T follicular helper cell (primary cell): ENCODE measurements at regions not wholly inside any gene's neighbourhood (a gene's known extent, or its start where the extent isn't known, plus 50 kb on each side); places are given as distances from the start of the nearest gene placed in this dataset.

Source experiments
- DNase-seq: peaks from one replicate; pipeline ENCODE4 v3.0.0-alpha.2; 2020; ENCODE audit warnings: low read depth

- no peak for DNase-seq
These were observed 463.1 kb upstream of the ARHGEF26 start for GRCh38 chr3:153658136-153658535.

DNA sequence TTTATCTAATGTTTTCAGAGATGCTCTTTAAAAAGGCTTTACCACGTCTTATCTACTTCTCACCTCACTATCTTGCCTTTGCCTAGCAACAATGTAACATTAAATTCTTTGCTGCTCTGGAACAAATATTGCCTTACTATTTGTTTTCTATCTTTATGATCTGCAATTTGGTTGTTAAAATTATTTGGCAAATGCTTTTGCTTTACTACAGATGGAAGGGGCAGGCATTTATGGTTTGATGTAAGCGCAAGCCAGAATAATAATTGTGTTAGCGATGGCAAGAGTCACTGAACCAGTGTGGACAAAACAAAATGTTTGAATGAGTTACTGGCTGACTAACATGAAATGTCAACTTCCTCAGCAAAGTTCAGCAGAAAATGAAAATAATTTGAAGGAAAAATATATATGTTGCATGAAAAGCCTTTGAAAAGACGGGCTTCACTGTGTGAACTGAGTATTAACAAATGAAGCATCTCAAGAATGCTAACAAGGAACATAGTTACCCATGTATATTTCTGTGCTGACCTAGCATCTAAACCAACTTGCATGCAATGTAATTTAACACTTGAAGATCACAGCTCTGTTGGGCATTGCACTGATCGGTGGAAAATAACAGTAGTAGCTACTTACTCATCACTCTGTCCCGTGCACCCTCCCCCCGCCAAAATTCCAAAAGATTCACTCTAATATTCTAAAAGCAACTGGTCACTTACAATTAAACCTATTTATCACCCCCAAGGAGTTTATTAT is 454.0 kb upstream of the ARHGEF26 start:
- DNase-seq: no peak

DNA sequence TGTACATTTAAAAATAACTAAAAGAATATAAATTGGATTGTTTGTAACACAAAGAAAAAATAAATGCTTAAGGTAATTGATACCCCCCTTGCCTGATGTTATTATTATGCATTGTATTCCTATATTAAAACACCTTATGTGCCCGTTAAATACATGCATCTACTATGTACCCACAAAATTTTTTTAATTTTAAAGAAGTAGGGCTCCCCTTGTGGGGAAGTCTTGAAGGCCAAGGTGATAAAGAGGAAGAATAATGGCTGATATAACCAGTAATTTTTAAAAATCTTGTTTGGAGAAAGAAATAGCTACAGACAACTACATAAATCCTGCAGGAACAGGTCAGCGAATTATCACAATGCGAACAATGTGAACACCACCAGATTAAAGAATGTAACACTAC is 451.7 kb upstream of the ARHGEF26 start:
- DNase-seq: no peak

DNA sequence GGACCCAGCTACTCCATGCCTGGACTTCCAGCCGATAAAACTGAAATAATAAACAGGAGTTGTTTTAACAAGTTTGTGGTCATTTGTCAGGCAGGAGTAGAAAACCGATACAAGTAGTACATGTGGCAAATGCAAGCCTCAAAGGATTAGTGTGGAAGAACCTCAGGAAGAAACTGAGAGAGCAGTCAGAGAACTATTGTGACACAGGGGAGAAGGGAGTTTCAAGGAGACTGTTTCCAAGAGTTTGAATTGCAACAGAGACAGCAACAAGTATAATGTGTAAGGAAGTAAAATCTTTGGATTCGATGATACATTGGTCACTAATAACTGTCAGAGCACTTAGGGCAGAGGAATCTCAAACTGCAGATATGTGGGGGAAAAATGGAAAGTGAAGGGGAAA is 450.6 kb upstream of the ARHGEF26 start:
- DNase-seq: no peak

GRCh38 chr3:153673853-153674252 is 447.3 kb upstream of the ARHGEF26 start:
- no peak for DNase-seq

GRCh38 chr3:153679714-153680113 is 441.5 kb upstream of the ARHGEF26 start:
- no peak for DNase-seq

GRCh38 chr3:153680526-153680925 is 440.7 kb upstream of the ARHGEF26 start:
- DNase-seq: no peak

DNA sequence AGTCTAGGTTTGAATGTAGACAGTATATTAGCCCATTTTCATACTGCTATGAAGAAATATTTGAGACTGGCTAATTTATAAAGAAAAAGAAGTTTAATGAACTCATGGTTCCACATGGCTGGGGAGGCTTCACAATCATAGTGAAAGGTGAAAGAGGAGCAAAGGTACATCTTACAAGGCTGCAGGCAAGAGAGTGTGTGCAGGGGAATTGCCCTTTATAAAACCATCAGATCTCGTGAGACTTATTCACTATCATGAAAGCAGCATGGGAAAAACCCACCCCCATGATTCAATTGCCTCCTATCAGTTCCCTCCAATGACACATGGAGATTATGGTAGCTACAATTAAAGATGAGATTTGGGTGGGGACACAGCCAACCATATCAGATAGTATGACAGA is 440.1 kb upstream of the ARHGEF26 start:
- no peak for DNase-seq

GRCh38 chr3:153688301-153689120 is 432.7 kb upstream of the ARHGEF26 start:
- DNase-seq: no peak

- no peak for DNase-seq
These were observed 428.0 kb upstream of the ARHGEF26 start for GRCh38 chr3:153693207-153693606.

DNA sequence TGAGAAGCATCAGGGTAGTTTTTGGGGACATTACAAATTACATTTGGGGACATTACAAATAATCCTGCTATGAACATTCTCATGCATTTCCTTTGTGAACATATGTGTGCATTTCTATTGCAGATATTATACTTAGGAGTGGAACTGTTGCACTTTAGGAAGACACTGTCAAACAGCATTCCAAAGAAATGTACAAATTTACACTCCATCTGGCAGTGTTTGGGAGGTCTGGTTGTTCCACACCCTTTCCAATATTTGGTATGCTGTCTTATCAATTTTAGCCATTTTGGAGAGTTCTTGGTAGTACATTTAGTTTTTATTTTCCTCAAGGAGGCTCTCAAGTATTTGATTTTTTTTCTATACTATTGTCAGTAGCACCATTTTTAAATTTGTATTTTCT is 419.1 kb upstream of the ARHGEF26 start:
- DNase-seq: no peak

DNA sequence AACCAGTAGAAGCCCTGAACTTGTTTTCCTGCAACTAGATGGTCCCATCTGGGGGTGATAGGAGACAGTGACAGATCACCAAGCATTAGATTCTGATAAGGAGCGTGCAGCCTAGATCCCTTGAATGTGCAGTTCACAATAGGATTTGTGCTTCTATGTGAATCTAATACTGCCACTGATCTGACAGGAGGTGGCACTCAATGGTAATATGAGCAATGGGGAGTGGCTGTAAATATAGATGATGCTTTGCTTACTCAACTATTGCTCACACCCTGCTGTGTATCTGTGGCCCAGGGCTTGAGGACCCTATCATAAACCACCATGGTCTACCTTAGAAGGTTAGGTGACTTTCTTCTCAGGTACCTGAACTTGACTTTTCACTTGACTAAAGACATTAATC is 417.1 kb upstream of the ARHGEF26 start:
- no peak for DNase-seq

GRCh38 chr3:153706706-153707105 is 414.5 kb upstream of the ARHGEF26 start:
- DNase-seq: no peak

DNA sequence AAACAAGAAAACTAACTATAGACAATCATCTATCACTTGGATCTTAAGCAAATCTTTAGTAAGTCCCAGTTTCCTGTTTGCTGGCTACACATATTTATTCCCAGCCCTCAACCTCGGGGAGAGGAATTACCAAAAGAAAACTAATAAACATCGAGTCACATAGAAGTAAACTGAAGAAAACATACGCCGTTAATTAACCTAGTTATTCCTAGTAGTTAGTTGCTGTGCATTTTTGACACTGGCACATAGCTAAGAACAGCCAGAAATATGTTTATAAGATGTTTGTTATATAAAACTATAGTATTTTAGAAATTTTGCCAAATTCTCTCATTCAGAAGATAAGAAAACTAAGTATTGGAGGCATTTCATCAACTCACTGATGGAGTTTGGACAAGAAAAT is 407.2 kb upstream of the ARHGEF26 start:
- DNase-seq: no peak

GRCh38 chr3:153714588-153715290 is 406.5 kb upstream of the ARHGEF26 start:
- DNase-seq: no peak

DNA sequence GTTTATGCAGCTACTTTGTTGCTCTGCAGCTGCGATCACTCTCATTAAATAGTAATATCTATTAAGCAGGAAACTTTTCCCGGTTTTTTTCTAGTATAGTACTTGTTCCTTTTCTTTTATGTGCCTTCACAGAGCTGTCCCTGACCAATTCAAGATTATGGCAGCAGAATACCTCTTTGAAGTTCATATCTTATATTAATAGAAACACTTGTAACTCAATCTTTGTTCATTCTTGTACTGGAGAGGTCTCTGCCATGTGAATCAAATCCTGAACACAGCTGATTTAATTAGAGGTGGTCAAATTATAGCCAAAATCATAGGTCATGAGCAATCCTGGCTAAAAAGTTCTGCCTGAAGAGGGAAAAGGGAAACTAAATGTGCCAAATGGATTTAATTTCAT is 399.0 kb upstream of the ARHGEF26 start:
- DNase-seq: no peak

DNA sequence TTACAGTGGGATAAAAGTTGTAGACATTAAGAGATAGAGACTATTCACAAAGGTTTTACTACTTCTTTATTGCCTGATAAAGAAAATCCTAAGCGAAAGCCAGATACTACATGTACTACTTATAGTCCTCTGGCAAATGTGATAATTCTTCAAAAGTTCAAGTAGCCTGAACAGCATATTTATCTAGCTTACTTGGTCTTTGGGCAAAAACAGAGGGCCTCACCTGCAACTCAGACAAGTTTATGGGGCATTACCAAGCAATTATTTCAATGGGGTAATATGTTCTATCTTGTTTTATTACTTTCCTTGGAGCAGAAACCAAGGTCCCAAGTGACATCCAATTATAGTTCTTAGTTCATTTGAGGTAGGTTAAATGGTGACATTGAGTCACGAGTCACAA is 390.1 kb upstream of the ARHGEF26 start:
- no peak for DNase-seq

- DNase-seq: no peak
These were observed 386.2 kb upstream of the ARHGEF26 start for GRCh38 chr3:153734777-153735551.

- DNase-seq: no peak
These were observed 381.1 kb upstream of the ARHGEF26 start for GRCh38 chr3:153740109-153740508.

GRCh38 chr3:153744889-153745288 is 376.3 kb upstream of the ARHGEF26 start:
- no peak for DNase-seq

GRCh38 chr3:153746211-153746610 is 375.0 kb upstream of the ARHGEF26 start:
- no peak for DNase-seq

- DNase-seq: no peak
These were observed 372.1 kb upstream of the ARHGEF26 start for GRCh38 chr3:153749070-153749610.
